Loucy (cell line): ENCODE measurements at regions not wholly inside any gene's neighbourhood (a gene's known extent, or its start where the extent isn't known, plus 50 kb on each side); places are given as distances from the start of the nearest gene placed in this dataset.

ENCODE experiments used
- CTCF ChIP-seq: fragments of 200-600 bp; sonication (generic); conservative IDR thresholded peaks from 2 replicates; pipeline ENCODE4 v1.5.1; 2014; ENCODE audit warnings: mild to moderate bottlenecking, antibody characterized with exemption, low read length
- EZH2phosphoT487 ChIP-seq: fragments of 200-600 bp; IDR thresholded peaks from 2 replicates; pipeline ENCODE4 v1.6.1; 2018; ENCODE audit warnings: antibody characterized with exemption, mild to moderate bottlenecking, moderate library complexity, borderline replicate concordance

- TF ChIP-seq CTCF (no peak), EZH2phosphoT487 (no peak)
Observed at GRCh38 chr15:56523521-56523920, 58.6 kb upstream of the MNS1 start.
